H1 (cell line): ENCODE measurements at regions not wholly inside any gene's neighbourhood (a gene's known extent, or its start where the extent isn't known, plus 50 kb on each side); places are given as distances from the start of the nearest gene placed in this dataset.

Experiments
- CTCF ChIA-PET: fragments of 300-600 bp; sonication (Branson Sonifier 250); formaldehyde crosslinking; loops from one replicate; lab custom pipeline; 2021; ENCODE audit not compliant: partially characterized antibody; lab: Charles Lee
- POLR2A ChIA-PET: fragments of 300-600 bp; sonication (Branson Sonifier 250); formaldehyde crosslinking; loops from one replicate; lab custom pipeline; 2021; ENCODE audit warnings: inconsistent platforms; ENCODE audit not compliant: partially characterized antibody; lab: Charles Lee
- DNase-seq, 2 experiments: peaks; one replicate each; pipeline versions ENCODE4 v3.0.0 to v3.0.0-alpha.2; 2010 to 2022; ENCODE audit warnings: low spot score in 2 of 2, low read depth in 1 of 2, mixed read lengths in 1 of 2
- FAIRE-seq: peaks from 2 replicates; lab custom pipeline; 2011; peaks lifted over from hg19 to GRCh38; lab: Jason Lieb, UNC
- H2AFZ ChIP-seq: 2 replicates; pipeline ENCODE4 v1.8.1; 2012; ENCODE audit warnings: low read length, inconsistent platforms
- H2AK5ac ChIP-seq: 2 replicates; pipeline ENCODE4 v1.6.1; 2013; ENCODE audit warnings: low read depth, low read length
- H2BK120ac ChIP-seq: replicated peaks from 2 replicates; pipeline ENCODE3; 2013; ENCODE audit warnings: low read depth, low read length, inconsistent platforms
- H2BK12ac ChIP-seq: 2 replicates; pipeline ENCODE4 v1.6.1; 2013; ENCODE audit warnings: low read depth, low read length
- H2BK15ac ChIP-seq: 2 replicates; pipeline ENCODE4 v1.6.1; 2013; ENCODE audit warnings: low read length
- H2BK20ac ChIP-seq: 2 replicates; pipeline ENCODE4 v1.6.1; 2013; ENCODE audit warnings: low read length
- H2BK5ac ChIP-seq: 2 replicates; pipeline ENCODE4 v1.6.1; 2013; ENCODE audit warnings: low read depth, low read length
- H3K14ac ChIP-seq: 2 replicates; pipeline ENCODE4 v1.6.1; 2013; ENCODE audit warnings: inconsistent platforms; ENCODE audit not compliant: insufficient read length
- H3K18ac ChIP-seq: 2 replicates; pipeline ENCODE4 v1.6.1; 2013; ENCODE audit warnings: low read length; ENCODE audit errors: extremely low read depth
- H3K23ac ChIP-seq: 2 replicates; pipeline ENCODE4 v1.6.1; 2013; ENCODE audit warnings: inconsistent platforms; ENCODE audit not compliant: insufficient read length
- H3K23me2 ChIP-seq: 2 replicates; pipeline ENCODE4 v1.6.1; 2013; ENCODE audit warnings: low read depth, low read length
- H3K27ac ChIP-seq: 2 replicates; pipeline ENCODE4 v1.6.1; 2011; ENCODE audit warnings: low read depth, low read length, inconsistent platforms
- H3K27me3 ChIP-seq, 4 experiments: replicated peaks in 1 of 4; 1 replicate in 1 of 4; 2 replicates in 3 of 4; pipeline versions ENCODE4 v1.6.1 to v1.8.1; 2011 to 2013; ENCODE audit warnings: low read length in 3 of 4, mild to moderate bottlenecking in 3 of 4, inconsistent platforms in 2 of 4, mixed read lengths in 2 of 4, moderate library complexity in 1 of 4; ENCODE audit not compliant: control insufficient read depth in 3 of 4, insufficient read depth in 3 of 4; ENCODE audit errors: extremely low read depth in 1 of 4
- H3K36me3 ChIP-seq, 4 experiments: 2 replicates each; pipeline versions ENCODE4 v1.6.1 to v1.8.1; 2011 to 2013; ENCODE audit warnings: mild to moderate bottlenecking in 4 of 4, low read length in 3 of 4, moderate library complexity in 2 of 4, control low read depth in 1 of 4, inconsistent platforms in 1 of 4; ENCODE audit not compliant: insufficient read depth in 4 of 4, control insufficient read depth in 2 of 4
- H3K4ac ChIP-seq: replicated peaks from 2 replicates; pipeline ENCODE3; 2013; ENCODE audit warnings: low read length, low read depth, mixed read lengths, inconsistent platforms; ENCODE audit not compliant: insufficient read length
- H3K4me1 ChIP-seq, 4 experiments: replicated peaks in 1 of 4; 1 replicate in 1 of 4; 2 replicates in 3 of 4; pipeline versions ENCODE4 v1.6.1 to v1.8.1; 2011 to 2013; ENCODE audit warnings: low read length in 3 of 4, inconsistent platforms in 2 of 4, mixed read lengths in 1 of 4; ENCODE audit not compliant: insufficient read depth in 4 of 4, control insufficient read depth in 3 of 4
- H3K4me2 ChIP-seq, 2 experiments: 2 replicates each; pipeline versions ENCODE4 v1.6.1 to v1.8.1; 2011 to 2013; ENCODE audit warnings: low read depth in 2 of 2, low read length in 2 of 2, control low read depth in 1 of 2, inconsistent platforms in 1 of 2, mild to moderate bottlenecking in 1 of 2; ENCODE audit not compliant: insufficient read depth in 1 of 2
- H3K4me3 ChIP-seq, 4 experiments: fragments of 200-600, 300-600 bp in 1 of 4; sonication (generic), shearing (Covaris generic), sonication (Bioruptor Twin) in 1 of 4; 2 replicates each; pipeline versions ENCODE4 v1.5.1 to v1.8.1; 2011 to 2016; ENCODE audit warnings: low read length in 4 of 4, low read depth in 3 of 4, control low read depth in 2 of 4, inconsistent platforms in 2 of 4, mild to moderate bottlenecking in 2 of 4, mixed read lengths in 1 of 4, moderate library complexity in 1 of 4; ENCODE audit not compliant: insufficient read depth in 2 of 4; ENCODE audit errors: extremely low read depth in 1 of 4
- H3K56ac ChIP-seq: replicated peaks from 2 replicates; pipeline ENCODE3; 2013; ENCODE audit warnings: low read depth, mild to moderate bottlenecking, mixed read lengths, low read length, inconsistent platforms; ENCODE audit not compliant: insufficient read length
- H3K79me1 ChIP-seq: 2 replicates; pipeline ENCODE4 v1.6.1; 2013; ENCODE audit warnings: low read depth, low read length, control low read depth
- H3K79me2 ChIP-seq, 2 experiments: 2 replicates each; pipeline versions ENCODE4 v1.6.1 to v1.8.1; 2012 to 2013; ENCODE audit warnings: low read length in 2 of 2, mild to moderate bottlenecking in 2 of 2, inconsistent platforms in 1 of 2; ENCODE audit not compliant: insufficient read depth in 2 of 2, control insufficient read depth in 1 of 2
- H3K9ac ChIP-seq, 4 experiments: replicated peaks in 1 of 4; 1 replicate in 1 of 4; 2 replicates in 3 of 4; pipeline versions ENCODE4 v1.6.1 to v1.8.1; 2011 to 2013; ENCODE audit warnings: low read depth in 3 of 4, low read length in 3 of 4, control low read depth in 2 of 4, mild to moderate bottlenecking in 2 of 4, moderate library complexity in 2 of 4, inconsistent platforms in 1 of 4; ENCODE audit errors: extremely low read depth in 1 of 4
- H3K9me3 ChIP-seq, 2 experiments: 2 replicates each; pipeline versions ENCODE4 v1.6.1 to v1.8.1; 2012 to 2013; ENCODE audit warnings: mild to moderate bottlenecking in 2 of 2, moderate library complexity in 2 of 2, control low read depth in 1 of 2, inconsistent platforms in 1 of 2, low read depth in 1 of 2, low read length in 1 of 2, mixed read lengths in 1 of 2; ENCODE audit not compliant: insufficient read depth in 2 of 2
- H4K20me1 ChIP-seq, 2 experiments: replicated peaks in 1 of 2; 2 replicates each; pipeline versions ENCODE3 to v1.8.1; 2011 to 2013; ENCODE audit warnings: inconsistent platforms in 2 of 2, low read length in 2 of 2, mild to moderate bottlenecking in 1 of 2; ENCODE audit not compliant: insufficient read depth in 2 of 2, control insufficient read depth in 1 of 2
- H4K5ac ChIP-seq: 2 replicates; pipeline ENCODE4 v1.6.1; 2013; ENCODE audit warnings: low read length, low read depth, mixed read lengths, inconsistent platforms; ENCODE audit not compliant: insufficient read length
- H4K8ac ChIP-seq: 2 replicates; pipeline ENCODE4 v1.8.0; 2013; ENCODE audit warnings: mild to moderate bottlenecking, moderate library complexity, low read length, inconsistent platforms; ENCODE audit not compliant: insufficient read depth; ENCODE audit errors: extremely low read depth
- H4K91ac ChIP-seq: replicated peaks from 2 replicates; pipeline ENCODE3; 2013; ENCODE audit warnings: low read length, mixed read lengths, inconsistent platforms; ENCODE audit not compliant: insufficient read length
- ATF3 ChIP-seq: IDR thresholded peaks from 2 replicates; pipeline ENCODE4 v1.6.1; 2011; ENCODE audit warnings: low read depth, mild to moderate bottlenecking, low read length; ENCODE audit not compliant: insufficient read depth
- BRCA1 ChIP-seq: IDR thresholded peaks from 2 replicates; pipeline ENCODE4 v1.6.1; 2012; ENCODE audit warnings: low read depth, low read length, improper control_type of control experiment
- CBX8 ChIP-seq: fragments of 300-800, 300-1000 bp; sonication (generic); IDR thresholded peaks from 2 replicates; pipeline ENCODE4 v1.7.1; 2016; ENCODE audit warnings: low read depth, low read length, borderline replicate concordance
- WGBS, 2 experiments: shearing (Covaris generic) in 1 of 2; methylation state at CpG; one replicate each; pipeline versions ENCODE4 v1.1.6 to v1.1.7; 2013 to 2015; ENCODE audit warnings: low lambda C conversion rate in 2 of 2, mixed read lengths in 2 of 2, inconsistent platforms in 1 of 2, low coverage in 1 of 2, missing lambda C conversion rate in 1 of 2; ENCODE audit not compliant: insufficient replicate concordance in 2 of 2, insufficient coverage in 1 of 2, insufficient read length in 1 of 2; ENCODE audit errors: extremely low coverage in 1 of 2, missing lambda C conversion rate in 1 of 2; 5-methylcytosine and 5-hydroxymethylcytosine counted together
- TF ChIP-seq, protein P1 (sequence below), 3 experiments: IDR thresholded peaks; 1 replicate in 2 of 3; 2 replicates in 1 of 3; pipeline versions ENCODE4 v1.5.1 to v1.6.1; 2011; ENCODE audit warnings: low read length in 3 of 3, mild to moderate bottlenecking in 3 of 3, inconsistent platforms in 2 of 3, low read depth in 1 of 3, moderate library complexity in 1 of 3; ENCODE audit not compliant: insufficient read depth in 1 of 3; ENCODE audit errors: control extremely low read depth in 1 of 3

GRCh38 chr12:32049956-32050355, 56.7 kb upstream of the BICD1 start:
- Histone ChIP-seq H4K8ac (no peak overlapping the region), H3K4me2 (no peak overlapping the region), H2BK15ac (no peak overlapping the region), H4K5ac (no peak overlapping the region), H2BK5ac (no peak overlapping the region), H3K27me3 (no peaks in the 10 kb centered on the region), H3K9me3 (peaks cover 6 to 9% of the 10 kb centered on the region in 2 experiments; a peak in 3 of 4 replicates), H4K91ac (no peak overlapping the region), H4K20me1 (no peaks in the 10 kb centered on the region), H2BK12ac (no peak overlapping the region), H2AK5ac (no peak overlapping the region), H2BK120ac (no peak overlapping the region), H3K27ac (no peak overlapping the region), H3K79me2 (no peaks in the 10 kb centered on the region), H3K4ac (no peak overlapping the region), H3K9ac (no peak overlapping the region), H3K56ac (no peak overlapping the region), H3K18ac (no peak overlapping the region), H3K4me3 (no peak overlapping the region), H3K23ac (no peak overlapping the region), H3K23me2 (no peaks in the 10 kb centered on the region), H3K36me3 (no peaks in the 10 kb centered on the region), H2BK20ac (no peak overlapping the region), H3K4me1 (peaks cover 0 to 4% (median 1%) of the 10 kb centered on the region in 4 experiments; a peak in 2 of 7 replicates), H2AFZ (no peak overlapping the region), H3K79me1 (no peaks in the 10 kb centered on the region), H3K14ac (no peak overlapping the region)
- WGBS, 2 experiments = 84% methylated on average over 2 of the region's 2 CpGs; no CpG with 5 or more reads in 1 of the 2 experiments
- no peak for TF ChIP-seq ATF3
- TF ChIP-seq, protein P1, sequence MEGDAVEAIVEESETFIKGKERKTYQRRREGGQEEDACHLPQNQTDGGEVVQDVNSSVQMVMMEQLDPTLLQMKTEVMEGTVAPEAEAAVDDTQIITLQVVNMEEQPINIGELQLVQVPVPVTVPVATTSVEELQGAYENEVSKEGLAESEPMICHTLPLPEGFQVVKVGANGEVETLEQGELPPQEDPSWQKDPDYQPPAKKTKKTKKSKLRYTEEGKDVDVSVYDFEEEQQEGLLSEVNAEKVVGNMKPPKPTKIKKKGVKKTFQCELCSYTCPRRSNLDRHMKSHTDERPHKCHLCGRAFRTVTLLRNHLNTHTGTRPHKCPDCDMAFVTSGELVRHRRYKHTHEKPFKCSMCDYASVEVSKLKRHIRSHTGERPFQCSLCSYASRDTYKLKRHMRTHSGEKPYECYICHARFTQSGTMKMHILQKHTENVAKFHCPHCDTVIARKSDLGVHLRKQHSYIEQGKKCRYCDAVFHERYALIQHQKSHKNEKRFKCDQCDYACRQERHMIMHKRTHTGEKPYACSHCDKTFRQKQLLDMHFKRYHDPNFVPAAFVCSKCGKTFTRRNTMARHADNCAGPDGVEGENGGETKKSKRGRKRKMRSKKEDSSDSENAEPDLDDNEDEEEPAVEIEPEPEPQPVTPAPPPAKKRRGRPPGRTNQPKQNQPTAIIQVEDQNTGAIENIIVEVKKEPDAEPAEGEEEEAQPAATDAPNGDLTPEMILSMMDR (IDR thresholded peaks at IDR 0.05; ENCODE audit: control extremely low read depth in 1 of 3, insufficient read depth in 1 of 3, low read depth in 1 of 3, low read length in 3 of 3) = no peak
- no peak for TF ChIP-seq CBX8
- TF ChIP-seq BRCA1 = no peak
- FAIRE-seq (no peak), DNase-seq (no peak)
- ChIA-PET POLR2A (interaction anchor here (0.8 to 1.2 kb wide), 2 partner anchors 9 to 17 kb away, joined by 3 read pairs; no protein-coding TSS in a partner anchor), CTCF (interaction anchor here (0.6 to 0.9 kb wide), 3 partner anchors 214 to 844 kb away, joined by 3 to 4 read pairs (median 3); no protein-coding TSS in a partner anchor)
